Prostate gland (tissue), 2 donors: ENCODE measurements at regions not wholly inside any gene's neighbourhood (a gene's known extent, or its start where the extent isn't known, plus 50 kb on each side); places are given as distances from the start of the nearest gene placed in this dataset.

Source experiments
- CTCF ChIP-seq, 4 experiments: fragments of 200-600 bp in 2 of 4; fragments of 450-650 bp in 2 of 4; sonication (generic) in 2 of 4; IDR thresholded peaks; 1 replicate in 3 of 4; 2 replicates in 1 of 4; pipeline ENCODE4 v1.5.1; 2016 to 2019; ENCODE audit warnings: antibody characterized with exemption in 4 of 4, mild to moderate bottlenecking in 2 of 4, moderate library complexity in 2 of 4
- POLR2A ChIP-seq: fragments of 450-650 bp; IDR thresholded peaks from one replicate; pipeline ENCODE4 v1.6.1; 2016; ENCODE audit warnings: antibody characterized with exemption, mild to moderate bottlenecking

- TF ChIP-seq CTCF (IDR thresholded peaks at IDR 0.05) (no peak), POLR2A (no peak)
Measured at GRCh38 chr9:23962101-23962500, 136.1 kb upstream of the ELAVL2 start.
